ENCODE measurements at regions not wholly inside any gene's neighbourhood (a gene's known extent, or its start where the extent isn't known, plus 50 kb on each side); places are given as distances from the start of the nearest gene placed in this dataset.

GRCh38 chr4:24042094-24042493, 152.2 kb upstream of the PPARGC1A start:
- TF ChIP-seq CTCF (IDR thresholded peaks at IDR 0.05; ENCODE audit: insufficient read depth in 1 of 2, low read depth in 1 of 2, low read length in 1 of 2, severe bottlenecking in 1 of 2, unreplicated experiment in 1 of 2): no peak
- no peaks in the 10 kb centered on the region for H3K36me3 ChIP-seq (ENCODE audit: control insufficient read depth, insufficient read depth, low read length)
- Mint-ChIP-seq H3K27ac (ENCODE audit: unreplicated experiment) (no peak overlapping the region), H3K4me3 (ENCODE audit: unreplicated experiment) (no peak overlapping the region), H3K27me3 (ENCODE audit: insufficient read depth, unreplicated experiment) (peaks cover 15% of the 10 kb centered on the region), H3K4me1 (ENCODE audit: low read depth, unreplicated experiment) (no peaks in the 10 kb centered on the region), H3K9me3 (ENCODE audit: unreplicated experiment) (no peaks in the 10 kb centered on the region), H3K36me3 (ENCODE audit: insufficient read depth, unreplicated experiment) (no peaks in the 10 kb centered on the region)
- no peaks in the 10 kb centered on the region for H3K27me3 ChIP-seq (replicated peaks; ENCODE audit: control insufficient read depth, insufficient read depth, low read length)
- no TSS peak for BruUV-seq (replicated peaks)
- no peak for DNase-seq
- no peaks in the 10 kb centered on the region for H3K4me1 ChIP-seq
- H3K4me3 ChIP-seq (ENCODE audit: low read depth, low read length): no peak overlapping the region
- CTCF ChIA-PET: no interaction called here
- POLR2A ChIA-PET: no interaction called here
- no peaks in the 10 kb centered on the region for H3K9me3 ChIP-seq
- intact Hi-C loops (cut with micrococcal nuclease; ENCODE audit: unreplicated experiment): no loop called here

- TF ChIP-seq CTCF (IDR thresholded peaks at IDR 0.05; ENCODE audit: insufficient read depth in 1 of 2, low read depth in 1 of 2, low read length in 1 of 2, severe bottlenecking in 1 of 2, unreplicated experiment in 1 of 2): no peak
- POLR2A ChIA-PET: no interaction called here
Observed at GRCh38 chr4:24040811-24041210, 151.0 kb upstream of the PPARGC1A start.

GRCh38 chr4:24033626-24034025, 143.8 kb upstream of the PPARGC1A start:
- no TSS peak for BruUV-seq (replicated peaks)
- Histone ChIP-seq H3K36me3 (ENCODE audit: control insufficient read depth, insufficient read depth, low read length) (no peaks in the 10 kb centered on the region), H3K9me3 (no peaks in the 10 kb centered on the region), H3K27me3 (replicated peaks; ENCODE audit: control insufficient read depth, insufficient read depth, low read length) (no peaks in the 10 kb centered on the region), H3K4me1 (no peaks in the 10 kb centered on the region), H3K4me3 (ENCODE audit: low read depth, low read length) (no peak overlapping the region)
- DNase-seq: no peak
- H3K4me3 Mint-ChIP-seq (ENCODE audit: unreplicated experiment): no peak overlapping the region
- H3K4me1 Mint-ChIP-seq (ENCODE audit: low read depth, unreplicated experiment): no peaks in the 10 kb centered on the region
- no peaks in the 10 kb centered on the region for H3K36me3 Mint-ChIP-seq (ENCODE audit: insufficient read depth, unreplicated experiment)
- no peak overlapping the region for H3K27ac Mint-ChIP-seq (ENCODE audit: unreplicated experiment)
- TF ChIP-seq CTCF (IDR thresholded peaks at IDR 0.05; ENCODE audit: insufficient read depth in 1 of 2, low read depth in 1 of 2, low read length in 1 of 2, severe bottlenecking in 1 of 2, unreplicated experiment in 1 of 2): no peak
- no peaks in the 10 kb centered on the region for H3K9me3 Mint-ChIP-seq (ENCODE audit: unreplicated experiment)
- peaks cover 8% of the 10 kb centered on the region for H3K27me3 Mint-ChIP-seq (ENCODE audit: insufficient read depth, unreplicated experiment)
- POLR2A ChIA-PET: no interaction called here
- CTCF ChIA-PET: no interaction called here
- intact Hi-C loops (cut with micrococcal nuclease; ENCODE audit: unreplicated experiment): no loop called here

More at GRCh38 chr4:24040811-24041210, 151.0 kb upstream of the PPARGC1A start:
- no peaks in the 10 kb centered on the region for H3K9me3 ChIP-seq
- intact Hi-C loops (cut with micrococcal nuclease; ENCODE audit: unreplicated experiment): no loop called here
- CTCF ChIA-PET: no interaction called here
- DNase-seq: no peak
- no peak overlapping the region for H3K4me3 ChIP-seq (ENCODE audit: low read depth, low read length)
- H3K27me3 ChIP-seq (replicated peaks; ENCODE audit: control insufficient read depth, insufficient read depth, low read length): no peaks in the 10 kb centered on the region
- H3K9me3 Mint-ChIP-seq (ENCODE audit: unreplicated experiment): no peaks in the 10 kb centered on the region
- H3K36me3 ChIP-seq (ENCODE audit: control insufficient read depth, insufficient read depth, low read length): no peaks in the 10 kb centered on the region
- no peak overlapping the region for H3K27ac Mint-ChIP-seq (ENCODE audit: unreplicated experiment)
- H3K4me1 ChIP-seq: no peaks in the 10 kb centered on the region
- no peak overlapping the region for H3K4me3 Mint-ChIP-seq (ENCODE audit: unreplicated experiment)
- peaks cover 16% of the 10 kb centered on the region for H3K27me3 Mint-ChIP-seq (ENCODE audit: insufficient read depth, unreplicated experiment)
- BruUV-seq (replicated peaks): no TSS peak
- no peaks in the 10 kb centered on the region for H3K36me3 Mint-ChIP-seq (ENCODE audit: insufficient read depth, unreplicated experiment)
- no peaks in the 10 kb centered on the region for H3K4me1 Mint-ChIP-seq (ENCODE audit: low read depth, unreplicated experiment)
